AG04450 (cell line): ENCODE measurements at regions not wholly inside any gene's neighbourhood (a gene's known extent, or its start where the extent isn't known, plus 50 kb on each side); places are given as distances from the start of the nearest gene placed in this dataset.

Source experiments
- CTCF ChIA-PET: fragments of 300-600, 350-600 bp; formaldehyde crosslinking; extraction: SDS; loops from one replicate; lab custom pipeline; 2022; ENCODE audit warnings: antibody characterized with exemption, inconsistent platforms; lab: Charles Lee
- POLR2A ChIA-PET: fragments of 350-600 bp; formaldehyde crosslinking; extraction: SDS; loops from one replicate; lab custom pipeline; 2021; ENCODE audit warnings: antibody characterized with exemption, inconsistent platforms; lab: Yijun Ruan, JAX
- DNase-seq: peaks from one replicate; pipeline ENCODE4 v3.0.0-alpha.2; 2011; ENCODE audit warnings: low read depth, low spot score
- H3K27ac ChIP-seq: one replicate; pipeline ENCODE4 v1.5.1; 2012; ENCODE audit warnings: low read depth, low read length, control low read depth
- H3K27me3 ChIP-seq: one replicate; pipeline ENCODE4 v1.6.0; 2012; ENCODE audit warnings: low read length; ENCODE audit not compliant: control insufficient read depth, insufficient read depth
- H3K4me3 ChIP-seq: 2 replicates; pipeline ENCODE4 v1.5.1; 2011; ENCODE audit warnings: mild to moderate bottlenecking, low read depth, low read length, control low read depth
- H3K9me3 ChIP-seq: 2 replicates; pipeline ENCODE4 v1.5.1; 2012; ENCODE audit warnings: low read length; ENCODE audit not compliant: control insufficient read depth, insufficient read depth
- TF ChIP-seq, protein P1 (sequence below): IDR thresholded peaks from 2 replicates; pipeline ENCODE4 v1.5.1; 2011; ENCODE audit warnings: low read depth, low read length, control low read depth, inconsistent platforms

DNA sequence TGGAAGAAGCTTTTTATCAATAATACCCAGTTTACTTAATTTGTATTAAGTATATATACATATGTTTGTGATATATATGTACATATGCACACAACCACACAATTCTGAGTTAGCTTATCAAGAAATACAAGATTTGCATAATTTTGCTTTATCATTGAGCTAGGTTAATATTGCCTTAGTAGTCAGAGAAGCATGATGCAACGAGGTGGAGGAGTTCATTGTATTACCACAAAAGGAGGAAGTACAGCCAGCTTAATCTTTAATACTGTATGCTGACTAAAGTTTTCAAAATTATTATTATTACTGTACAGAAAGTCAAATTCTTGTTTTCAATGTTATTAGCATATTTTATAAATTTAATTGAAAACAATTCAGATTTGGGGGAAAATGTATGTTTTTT, 278.4 kb upstream of the PDGFD start:
- DNase-seq, result no peak
- ChIA-PET POLR2A (no interaction called here), CTCF (interaction anchor here (0.5 to 1.4 kb wide), 2 partner anchors 11 to 760 kb away, joined by 3 read pairs; no protein-coding TSS in a partner anchor)
- H3K27ac ChIP-seq, result no peak overlapping the region
- no peak overlapping the region for H3K4me3 ChIP-seq
- H3K9me3 ChIP-seq, result no peaks in the 10 kb centered on the region
- TF ChIP-seq, protein P1, sequence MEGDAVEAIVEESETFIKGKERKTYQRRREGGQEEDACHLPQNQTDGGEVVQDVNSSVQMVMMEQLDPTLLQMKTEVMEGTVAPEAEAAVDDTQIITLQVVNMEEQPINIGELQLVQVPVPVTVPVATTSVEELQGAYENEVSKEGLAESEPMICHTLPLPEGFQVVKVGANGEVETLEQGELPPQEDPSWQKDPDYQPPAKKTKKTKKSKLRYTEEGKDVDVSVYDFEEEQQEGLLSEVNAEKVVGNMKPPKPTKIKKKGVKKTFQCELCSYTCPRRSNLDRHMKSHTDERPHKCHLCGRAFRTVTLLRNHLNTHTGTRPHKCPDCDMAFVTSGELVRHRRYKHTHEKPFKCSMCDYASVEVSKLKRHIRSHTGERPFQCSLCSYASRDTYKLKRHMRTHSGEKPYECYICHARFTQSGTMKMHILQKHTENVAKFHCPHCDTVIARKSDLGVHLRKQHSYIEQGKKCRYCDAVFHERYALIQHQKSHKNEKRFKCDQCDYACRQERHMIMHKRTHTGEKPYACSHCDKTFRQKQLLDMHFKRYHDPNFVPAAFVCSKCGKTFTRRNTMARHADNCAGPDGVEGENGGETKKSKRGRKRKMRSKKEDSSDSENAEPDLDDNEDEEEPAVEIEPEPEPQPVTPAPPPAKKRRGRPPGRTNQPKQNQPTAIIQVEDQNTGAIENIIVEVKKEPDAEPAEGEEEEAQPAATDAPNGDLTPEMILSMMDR, result no peak
- H3K27me3 ChIP-seq, result no peaks in the 10 kb centered on the region

DNA sequence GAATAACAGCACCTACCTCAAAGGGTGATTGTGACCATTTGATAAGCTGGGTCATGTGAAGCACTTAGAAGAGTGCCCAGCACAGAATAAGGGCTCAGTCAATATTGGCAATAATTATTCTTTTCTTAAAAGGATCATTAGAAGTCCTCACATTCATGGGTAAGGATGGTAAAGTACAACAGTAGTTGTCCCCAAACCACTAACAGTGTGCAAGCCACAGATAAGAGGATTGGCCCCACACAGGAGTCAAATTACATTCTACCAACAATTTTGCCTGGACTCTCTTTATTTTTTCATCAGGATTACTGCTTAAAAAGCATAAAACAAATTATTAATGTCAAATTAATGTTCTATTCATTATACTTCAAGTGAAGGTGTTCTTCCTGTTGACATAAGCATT, 271.5 kb upstream of the PDGFD start:
- POLR2A ChIA-PET, result no interaction called here
- CTCF ChIA-PET, result no interaction called here
- TF ChIP-seq, protein P1, result no peak
- Histone ChIP-seq H3K9me3 (no peaks in the 10 kb centered on the region), H3K4me3 (no peak overlapping the region), H3K27ac (no peak overlapping the region), H3K27me3 (no peaks in the 10 kb centered on the region)
- no peak for DNase-seq

DNA sequence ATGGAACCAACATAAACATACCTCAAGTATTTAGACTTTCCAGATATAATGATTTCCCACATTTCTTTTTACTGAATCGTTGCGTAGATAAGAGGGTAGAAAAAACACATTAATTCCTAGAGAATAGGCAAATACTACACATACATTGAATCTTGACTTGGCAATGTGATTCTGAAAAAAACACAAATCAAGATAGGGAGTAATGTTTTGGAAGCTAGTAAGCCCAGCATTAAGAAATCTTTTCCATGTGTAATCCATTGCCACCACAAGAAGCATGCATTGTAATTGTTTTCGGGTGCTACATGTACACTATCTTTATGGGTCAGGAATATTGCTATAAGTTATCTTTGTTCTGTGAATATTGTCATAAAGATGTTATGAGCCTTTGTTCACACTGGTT, 269.8 kb upstream of the PDGFD start:
- ChIA-PET POLR2A (no interaction called here), CTCF (no interaction called here)
- Histone ChIP-seq H3K27ac (no peak overlapping the region), H3K4me3 (no peak overlapping the region), H3K9me3 (no peaks in the 10 kb centered on the region), H3K27me3 (no peaks in the 10 kb centered on the region)
- TF ChIP-seq, protein P1, result no peak
- no peak for DNase-seq

DNA sequence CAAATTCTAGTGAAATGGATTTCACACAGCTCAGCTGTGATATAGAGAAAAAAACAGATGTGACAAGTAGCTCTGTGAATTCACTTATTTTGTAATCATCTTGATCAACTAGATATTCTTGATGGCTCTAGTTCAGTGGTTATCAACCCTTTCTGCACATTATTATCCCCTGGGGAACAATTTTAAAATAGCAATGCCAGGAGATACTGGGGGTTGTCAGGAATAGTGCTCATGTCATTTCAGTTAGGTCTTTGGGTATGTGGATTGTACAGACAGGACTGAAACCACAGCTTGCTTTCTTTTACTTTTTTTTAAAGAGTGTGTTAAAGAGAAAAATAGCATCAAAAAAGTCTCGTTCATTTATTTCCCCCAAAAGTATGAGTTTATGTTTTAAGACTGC, 269.0 kb upstream of the PDGFD start:
- Histone ChIP-seq H3K9me3 (no peaks in the 10 kb centered on the region), H3K27me3 (no peaks in the 10 kb centered on the region), H3K4me3 (no peak overlapping the region), H3K27ac (no peak overlapping the region)
- TF ChIP-seq, protein P1, result no peak
- CTCF ChIA-PET, result no interaction called here
- POLR2A ChIA-PET, result no interaction called here
- no peak for DNase-seq

DNA sequence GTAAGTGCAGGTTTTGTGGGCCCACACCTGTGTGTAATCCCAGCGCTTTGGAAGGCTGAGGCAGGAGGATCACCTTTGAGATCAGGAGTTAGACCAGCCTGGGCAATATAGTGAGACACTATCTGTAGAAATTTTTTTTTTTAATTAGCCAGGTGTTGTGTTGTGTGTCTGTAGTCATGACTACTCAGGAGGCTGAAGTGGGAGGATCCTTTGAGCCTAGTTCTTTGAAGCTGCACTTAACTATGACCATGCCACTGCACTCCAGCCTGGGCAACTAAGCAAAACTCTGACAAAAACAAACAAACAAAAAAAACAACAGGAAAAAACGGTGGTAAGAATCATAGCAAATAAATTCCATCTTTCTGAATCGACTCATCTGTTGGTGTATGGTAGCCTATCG, 268.6 kb upstream of the PDGFD start:
- ChIA-PET POLR2A (no interaction called here), CTCF (no interaction called here)
- TF ChIP-seq, protein P1, result no peak
- Histone ChIP-seq H3K27ac (no peak overlapping the region), H3K4me3 (no peak overlapping the region), H3K9me3 (no peaks in the 10 kb centered on the region), H3K27me3 (no peaks in the 10 kb centered on the region)
- no peak for DNase-seq
